ENCODE measurements at regions not wholly inside any gene's neighbourhood (a gene's known extent, or its start where the extent isn't known, plus 50 kb on each side); places are given as distances from the start of the nearest gene placed in this dataset.
"Not testable (repeated sequence)": the region's sequence is repeated elsewhere in the genome, so short reads cannot be mapped to it uniquely, and the experiment has no call there.

GRCh38 chr20:41784209-41784958 lies 166.2 kb upstream of the CHD6 start:
- no peak for DNase-seq (ENCODE audit: low spot score)

GRCh38 chr20:41783423-41784208 lies 165.4 kb upstream of the CHD6 start:
- no peak for DNase-seq (ENCODE audit: low spot score)

DNA sequence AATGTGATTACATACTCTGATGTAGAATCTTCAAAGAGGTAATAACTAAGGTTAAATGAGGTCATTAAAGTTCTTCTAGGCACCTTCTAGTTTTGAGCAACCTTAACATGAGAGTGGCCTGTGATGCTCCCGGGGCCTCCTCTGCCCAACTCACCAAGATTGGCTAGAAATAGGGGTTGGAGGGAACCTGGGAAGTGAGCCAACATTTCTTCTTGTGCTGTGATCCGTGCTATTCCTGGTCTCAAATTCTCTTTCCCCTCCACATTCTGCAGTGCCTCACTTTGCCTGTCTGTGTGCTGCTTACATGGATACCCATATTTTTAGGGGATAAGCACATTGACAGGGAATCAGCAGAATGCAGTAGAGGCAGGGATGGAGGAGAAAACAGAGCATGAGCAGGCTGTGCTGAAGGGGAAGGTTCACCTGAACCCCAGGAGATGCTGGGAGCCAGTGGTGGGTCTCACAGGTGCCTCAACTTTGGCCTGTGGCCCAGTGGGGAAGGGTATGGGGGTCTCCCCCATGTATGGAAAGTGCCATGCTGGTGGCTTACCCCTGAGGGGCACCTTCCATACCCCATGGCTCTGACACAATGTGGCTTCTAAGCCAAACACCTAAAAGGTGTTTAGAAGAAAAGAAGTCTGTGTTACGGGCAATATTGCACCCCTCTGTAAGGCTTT lies 164.7 kb upstream of the CHD6 start:
- DNase-seq (ENCODE audit: low spot score) = no peak

GRCh38 chr20:41782255-41782654 lies 164.1 kb upstream of the CHD6 start:
- DNase-seq (ENCODE audit: low spot score) = no peak

DNA sequence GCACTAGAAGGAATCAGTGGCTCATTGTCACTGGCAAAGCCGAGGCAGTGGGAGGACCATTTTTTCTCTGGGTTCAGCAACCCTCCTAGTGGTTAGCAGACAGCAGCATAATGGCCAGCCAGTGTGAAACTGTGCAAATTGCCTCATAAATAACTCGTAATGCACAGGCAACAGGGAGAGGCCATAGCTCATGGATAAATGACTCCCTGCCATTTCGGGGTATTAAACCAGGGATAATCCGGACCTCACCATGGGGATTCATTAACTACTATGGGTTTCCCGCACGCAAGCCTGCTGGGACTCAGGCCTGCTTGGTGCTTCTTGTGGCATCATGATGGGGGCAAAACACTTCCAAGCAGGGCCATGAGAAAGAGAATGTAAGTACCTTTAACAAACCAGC lies 158.2 kb upstream of the CHD6 start:
- no peak for DNase-seq (ENCODE audit: low spot score)

GRCh38 chr20:41774291-41774690 lies 156.1 kb upstream of the CHD6 start:
- DNase-seq (ENCODE audit: low spot score) = no peak

GRCh38 chr20:41770965-41771364 lies 152.8 kb upstream of the CHD6 start:
- DNase-seq (ENCODE audit: low spot score) = no peak

- no peak for DNase-seq (ENCODE audit: low spot score)
Observed at GRCh38 chr20:41770427-41770826, 152.2 kb upstream of the CHD6 start.

DNA sequence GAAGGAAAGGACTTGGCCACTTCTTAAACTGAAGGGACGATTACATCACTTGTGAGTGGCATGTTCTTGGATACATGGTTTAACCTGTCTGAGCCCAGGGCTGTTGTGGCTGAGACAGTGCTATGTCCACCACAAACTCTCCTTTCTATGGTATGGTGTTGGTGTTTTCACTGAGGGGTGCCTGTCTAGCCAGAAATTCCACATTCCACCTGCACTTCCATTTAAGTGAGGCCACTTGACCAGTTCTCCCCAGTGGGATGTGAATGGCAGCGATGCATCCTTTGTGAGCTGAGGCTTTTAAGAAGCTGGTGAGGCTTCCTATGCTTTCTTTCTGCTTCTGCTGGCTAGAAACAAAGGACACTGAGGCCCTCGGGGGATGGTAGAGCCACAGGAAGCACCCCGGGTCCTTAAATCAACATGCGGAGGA lies 151.4 kb upstream of the CHD6 start:
- DNase-seq (ENCODE audit: low spot score) = no peak

DNA sequence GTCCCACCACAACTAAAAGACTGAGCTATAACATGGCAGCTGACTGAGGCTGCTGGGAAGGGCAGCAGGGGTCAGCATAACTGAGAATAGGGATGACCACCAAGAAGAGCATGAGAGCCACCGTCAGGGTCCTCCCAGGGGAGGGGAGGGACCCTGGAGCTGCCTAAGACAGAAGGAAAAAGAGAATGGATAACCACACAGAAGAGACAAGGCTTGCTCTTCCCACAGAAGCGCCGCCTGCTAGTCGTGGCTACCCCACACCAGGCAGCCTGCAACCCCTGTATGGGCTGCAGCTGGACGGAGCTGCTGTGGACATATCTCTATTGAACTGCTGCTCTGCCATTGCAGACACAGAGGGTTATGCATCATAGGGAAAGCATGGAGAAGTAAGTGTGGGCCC lies 132.0 kb upstream of the CHD6 start:
- DNase-seq (ENCODE audit: low spot score) = no peak

- DNase-seq (ENCODE audit: low spot score) = no peak
Observed at GRCh38 chr20:41748756-41749582, 130.8 kb upstream of the CHD6 start.

- DNase-seq (ENCODE audit: low spot score) = no peak
Observed at GRCh38 chr20:41748051-41748450, 129.9 kb upstream of the CHD6 start.

DNA sequence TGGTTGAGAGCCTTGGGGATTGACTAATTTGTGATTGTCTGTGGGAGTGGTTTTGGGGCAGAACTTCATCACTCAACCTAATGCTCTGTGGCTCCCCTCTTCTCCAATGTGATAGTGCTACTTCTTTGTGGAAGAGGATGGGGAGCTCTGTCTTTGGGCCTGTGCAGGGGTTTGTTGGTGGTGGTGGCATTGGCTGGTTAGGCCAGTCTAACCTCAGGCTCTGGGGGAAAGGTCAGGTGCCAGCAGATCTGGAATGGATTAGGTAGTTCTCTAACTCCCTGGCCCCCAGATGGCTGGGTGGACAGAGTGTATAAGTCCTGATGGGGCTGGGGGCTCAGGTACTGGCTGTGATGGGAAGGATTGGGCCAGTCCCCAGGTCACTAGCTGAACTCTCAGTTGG lies 129.0 kb upstream of the CHD6 start:
- no peak for DNase-seq (ENCODE audit: low spot score)

GRCh38 chr20:41746635-41747034 lies 128.5 kb upstream of the CHD6 start:
- DNase-seq (ENCODE audit: low spot score) = no peak

DNA sequence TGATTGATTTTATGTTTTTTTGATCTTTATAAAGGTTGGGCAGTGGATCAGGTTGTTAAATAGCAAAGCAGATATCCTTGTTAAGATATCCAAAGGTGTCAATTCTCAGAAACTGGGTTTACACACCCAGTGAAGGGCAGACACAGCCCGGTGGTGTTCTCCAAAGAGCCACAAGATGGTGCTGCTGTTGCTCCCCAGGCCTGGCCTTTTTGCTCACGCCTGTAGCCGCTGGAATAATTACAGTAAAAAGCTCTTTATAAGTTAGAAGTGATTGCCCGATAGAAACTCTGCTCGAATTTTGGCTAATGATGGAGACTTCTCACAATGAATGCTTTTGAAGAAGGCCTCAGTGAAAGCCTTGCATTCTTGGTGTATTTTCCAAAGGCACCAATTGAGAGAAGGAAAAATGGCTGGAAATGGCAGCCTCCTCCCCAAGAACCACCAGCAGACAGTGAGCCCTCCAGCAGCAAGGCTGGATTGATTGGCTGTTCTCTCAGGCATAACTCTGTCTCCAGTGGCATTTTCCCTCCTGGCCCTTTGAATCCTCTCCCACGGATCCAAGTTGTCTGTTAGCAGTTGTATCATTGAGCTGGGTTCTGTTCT lies 120.5 kb upstream of the CHD6 start:
- peak; percentile 51 for DNase-seq (ENCODE audit: low spot score)

GRCh38 chr20:41735949-41736348 lies 117.8 kb upstream of the CHD6 start:
- DNase-seq (ENCODE audit: low spot score) = no peak

DNA sequence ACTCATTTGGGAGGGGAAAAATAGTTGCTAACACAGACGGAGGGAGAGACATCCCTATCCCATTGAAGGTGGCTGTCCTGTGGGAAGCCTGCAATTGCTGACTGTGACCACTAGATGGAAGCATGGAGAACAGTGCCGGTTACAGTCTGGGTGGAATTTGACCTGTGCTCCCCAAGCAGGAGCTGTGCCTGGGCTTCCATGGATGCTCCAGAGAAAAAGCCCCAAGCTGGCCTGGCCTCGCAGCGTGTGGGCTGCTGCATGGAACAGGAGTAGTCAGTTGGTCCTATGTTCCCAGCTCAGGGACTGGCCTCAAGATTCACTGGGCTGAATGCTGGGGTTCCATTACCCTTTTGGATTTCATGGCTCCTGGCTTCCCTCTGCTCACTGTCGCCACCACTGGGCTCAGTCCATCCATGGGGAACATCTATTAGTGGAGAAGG lies 116.3 kb upstream of the CHD6 start:
- DNase-seq (ENCODE audit: low spot score) = peak; percentile 55

DNA sequence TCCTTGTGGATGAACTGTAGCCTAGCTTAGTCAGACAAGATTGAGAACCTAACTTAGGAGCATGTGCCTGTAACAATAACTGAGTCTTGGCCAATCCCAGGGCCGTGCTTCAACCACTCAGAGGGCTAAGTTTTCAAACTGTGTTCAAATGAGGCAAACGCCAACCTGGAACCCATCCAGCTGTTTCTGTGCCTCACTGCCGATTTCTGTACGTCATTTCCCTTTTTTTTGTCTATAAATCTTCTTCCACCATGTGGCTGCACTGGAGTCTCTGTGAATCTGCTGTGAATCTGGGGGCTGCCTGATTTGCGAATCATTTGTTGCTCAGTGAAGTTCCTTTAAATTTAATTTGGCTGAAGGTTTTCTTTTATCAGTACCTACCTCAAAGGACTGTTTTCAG lies 115.0 kb upstream of the CHD6 start:
- DNase-seq (ENCODE audit: low spot score) = no peak

- not testable (repeated sequence) for DNase-seq (ENCODE audit: low spot score)
Observed at GRCh38 chr20:41731198-41731597, 113.0 kb upstream of the CHD6 start.

GRCh38 chr20:41727681-41728080 lies 109.5 kb upstream of the CHD6 start:
- not testable (repeated sequence) for DNase-seq (ENCODE audit: low spot score)

GRCh38 chr20:41726727-41727126 lies 108.5 kb upstream of the CHD6 start:
- DNase-seq (ENCODE audit: low spot score) = no peak

All from A172 (cell line).